ENCODE measurements at regions not wholly inside any gene's neighbourhood (a gene's known extent, or its start where the extent isn't known, plus 50 kb on each side); places are given as distances from the start of the nearest gene placed in this dataset.

- DNase-seq (ENCODE audit: low spot score) = no peak
Measured at GRCh38 chr13:74794582-74794981, 660.4 kb upstream of the KLF12 start.

- DNase-seq (ENCODE audit: low spot score) = no peak
Measured at GRCh38 chr13:74794147-74794546, 659.9 kb upstream of the KLF12 start.

- peak; percentile 71 for DNase-seq (ENCODE audit: low spot score)
Measured at GRCh38 chr13:74784959-74785358, 650.8 kb upstream of the KLF12 start.

GRCh38 chr13:74778946-74779345 lies 644.7 kb upstream of the KLF12 start:
- DNase-seq (ENCODE audit: low spot score) = no peak

- DNase-seq (ENCODE audit: low spot score) = no peak
Measured at GRCh38 chr13:74778087-74778486, 643.9 kb upstream of the KLF12 start.

- DNase-seq (ENCODE audit: low spot score) = no peak
Measured at GRCh38 chr13:74774264-74774663, 640.1 kb upstream of the KLF12 start.

- DNase-seq (ENCODE audit: low spot score) = peak; percentile 71
Measured at GRCh38 chr13:74773248-74773647, 639.0 kb upstream of the KLF12 start.

GRCh38 chr13:74771964-74772363 lies 637.8 kb upstream of the KLF12 start:
- DNase-seq (ENCODE audit: low spot score) = no peak

GRCh38 chr13:74770361-74770760 lies 636.2 kb upstream of the KLF12 start:
- peak; percentile 91 for DNase-seq (ENCODE audit: low spot score)

- no peak for DNase-seq (ENCODE audit: low spot score)
Measured at GRCh38 chr13:74769333-74769732, 635.1 kb upstream of the KLF12 start.

- peak; percentile 61 for DNase-seq (ENCODE audit: low spot score)
Measured at GRCh38 chr13:74768521-74769085, 634.4 kb upstream of the KLF12 start.

GRCh38 chr13:74767050-74767449 lies 632.8 kb upstream of the KLF12 start:
- no peak for DNase-seq (ENCODE audit: low spot score)

GRCh38 chr13:74765955-74766354 lies 631.8 kb upstream of the KLF12 start:
- DNase-seq (ENCODE audit: low spot score) = no peak

GRCh38 chr13:74761801-74762757 lies 627.9 kb upstream of the KLF12 start:
- no peak for DNase-seq (ENCODE audit: low spot score)

- DNase-seq (ENCODE audit: low spot score) = no peak
Measured at GRCh38 chr13:74758188-74758587, 624.0 kb upstream of the KLF12 start.

- DNase-seq (ENCODE audit: low spot score) = no peak
Measured at GRCh38 chr13:74755065-74755464, 620.9 kb upstream of the KLF12 start.

GRCh38 chr13:74751739-74752138 lies 617.5 kb upstream of the KLF12 start:
- no peak for DNase-seq (ENCODE audit: low spot score)

GRCh38 chr13:74747186-74747955 lies 613.2 kb upstream of the KLF12 start:
- no peak for DNase-seq (ENCODE audit: low spot score)

GRCh38 chr13:74743992-74744391 lies 609.8 kb upstream of the KLF12 start:
- no peak for DNase-seq (ENCODE audit: low spot score)

GRCh38 chr13:74741732-74742131 lies 607.5 kb upstream of the KLF12 start:
- no peak for DNase-seq (ENCODE audit: low spot score)

- no peak for DNase-seq (ENCODE audit: low spot score)
Measured at GRCh38 chr13:74732736-74733385, 598.7 kb upstream of the KLF12 start.

- DNase-seq (ENCODE audit: low spot score) = no peak
Measured at GRCh38 chr13:74731731-74732130, 597.5 kb upstream of the KLF12 start.
